ENCODE measurements at regions not wholly inside any gene's neighbourhood (a gene's known extent, or its start where the extent isn't known, plus 50 kb on each side); places are given as distances from the start of the nearest gene placed in this dataset.

GRCh38 chr9:107976767-107977166 is 487.2 kb upstream of the KLF4 start:
- no peak for DNase-seq

GRCh38 chr9:107975426-107976010 is 485.9 kb upstream of the KLF4 start:
- Mint-ChIP-seq H3K27ac (ENCODE audit: unreplicated experiment) (no peak overlapping the region), H3K36me3 (ENCODE audit: insufficient read depth, unreplicated experiment) (no peaks in the 10 kb centered on the region), H3K27me3 (ENCODE audit: unreplicated experiment) (no peaks in the 10 kb centered on the region), H3K4me3 (ENCODE audit: low read depth, unreplicated experiment) (no peak overlapping the region), H3K9me3 (ENCODE audit: low read depth, unreplicated experiment) (no peaks in the 10 kb centered on the region), H3K4me1 (ENCODE audit: low read depth, unreplicated experiment) (peaks cover 8% of the 10 kb centered on the region)
- no peak for DNase-seq
- BruUV-seq (replicated peaks): no TSS peak
- intact Hi-C loops (cut with micrococcal nuclease; ENCODE audit: unreplicated experiment): no loop called here
- CTCF ChIA-PET: no interaction called here
- TF ChIP-seq, protein P1, sequence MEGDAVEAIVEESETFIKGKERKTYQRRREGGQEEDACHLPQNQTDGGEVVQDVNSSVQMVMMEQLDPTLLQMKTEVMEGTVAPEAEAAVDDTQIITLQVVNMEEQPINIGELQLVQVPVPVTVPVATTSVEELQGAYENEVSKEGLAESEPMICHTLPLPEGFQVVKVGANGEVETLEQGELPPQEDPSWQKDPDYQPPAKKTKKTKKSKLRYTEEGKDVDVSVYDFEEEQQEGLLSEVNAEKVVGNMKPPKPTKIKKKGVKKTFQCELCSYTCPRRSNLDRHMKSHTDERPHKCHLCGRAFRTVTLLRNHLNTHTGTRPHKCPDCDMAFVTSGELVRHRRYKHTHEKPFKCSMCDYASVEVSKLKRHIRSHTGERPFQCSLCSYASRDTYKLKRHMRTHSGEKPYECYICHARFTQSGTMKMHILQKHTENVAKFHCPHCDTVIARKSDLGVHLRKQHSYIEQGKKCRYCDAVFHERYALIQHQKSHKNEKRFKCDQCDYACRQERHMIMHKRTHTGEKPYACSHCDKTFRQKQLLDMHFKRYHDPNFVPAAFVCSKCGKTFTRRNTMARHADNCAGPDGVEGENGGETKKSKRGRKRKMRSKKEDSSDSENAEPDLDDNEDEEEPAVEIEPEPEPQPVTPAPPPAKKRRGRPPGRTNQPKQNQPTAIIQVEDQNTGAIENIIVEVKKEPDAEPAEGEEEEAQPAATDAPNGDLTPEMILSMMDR (IDR thresholded peaks at IDR 0.05; ENCODE audit: unreplicated experiment): no peak

More at GRCh38 chr9:107976767-107977166, 487.2 kb upstream of the KLF4 start:
- H3K27ac Mint-ChIP-seq (ENCODE audit: unreplicated experiment): no peak overlapping the region
- H3K4me1 Mint-ChIP-seq (ENCODE audit: low read depth, unreplicated experiment): peaks cover 8% of the 10 kb centered on the region
- no peaks in the 10 kb centered on the region for H3K36me3 Mint-ChIP-seq (ENCODE audit: insufficient read depth, unreplicated experiment)
- intact Hi-C loops (cut with micrococcal nuclease; ENCODE audit: unreplicated experiment): no loop called here
- H3K4me3 Mint-ChIP-seq (ENCODE audit: low read depth, unreplicated experiment): no peak overlapping the region
- BruUV-seq (replicated peaks): no TSS peak
- no peaks in the 10 kb centered on the region for H3K9me3 Mint-ChIP-seq (ENCODE audit: low read depth, unreplicated experiment)
- TF ChIP-seq, protein P1 (IDR thresholded peaks at IDR 0.05; ENCODE audit: unreplicated experiment): no peak
- CTCF ChIA-PET: no interaction called here
- H3K27me3 Mint-ChIP-seq (ENCODE audit: unreplicated experiment): no peaks in the 10 kb centered on the region

GRCh38 chr9:107973451-107973850 is 483.9 kb upstream of the KLF4 start:
- Mint-ChIP-seq H3K4me3 (ENCODE audit: low read depth, unreplicated experiment) (no peak overlapping the region), H3K9me3 (ENCODE audit: low read depth, unreplicated experiment) (no peaks in the 10 kb centered on the region), H3K27ac (ENCODE audit: unreplicated experiment) (no peak overlapping the region), H3K36me3 (ENCODE audit: insufficient read depth, unreplicated experiment) (no peaks in the 10 kb centered on the region), H3K27me3 (ENCODE audit: unreplicated experiment) (no peaks in the 10 kb centered on the region), H3K4me1 (ENCODE audit: low read depth, unreplicated experiment) (peaks cover 8% of the 10 kb centered on the region)
- intact Hi-C loops (cut with micrococcal nuclease; ENCODE audit: unreplicated experiment): no loop called here
- no peak for DNase-seq
- TF ChIP-seq, protein P1 (IDR thresholded peaks at IDR 0.05; ENCODE audit: unreplicated experiment): no peak
- no TSS peak for BruUV-seq (replicated peaks)
- CTCF ChIA-PET: interaction anchor here (0.7 kb wide), 1 partner anchor 13 kb away, joined by 4 read pairs; no protein-coding TSS in a partner anchor

DNA sequence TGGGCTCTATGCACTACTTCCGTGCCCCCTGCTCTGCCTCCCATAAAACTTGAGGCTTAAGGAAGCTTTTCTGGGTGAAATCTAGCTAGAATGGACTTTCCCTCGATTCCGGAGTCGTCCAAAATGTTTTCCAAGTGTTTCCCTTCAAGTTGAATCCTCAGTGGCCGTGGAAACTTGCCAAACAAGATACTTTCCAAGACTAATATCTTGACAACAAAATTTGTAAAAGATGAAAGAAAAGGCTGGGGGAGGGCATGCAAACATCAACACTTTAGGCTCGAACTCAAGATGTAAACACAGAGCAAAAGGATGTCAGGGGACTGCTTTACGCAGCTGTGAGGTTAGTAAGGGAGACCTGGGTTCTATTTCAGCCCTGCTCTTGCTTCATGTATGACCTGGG is 482.8 kb upstream of the KLF4 start:
- no TSS peak for BruUV-seq (replicated peaks)
- Mint-ChIP-seq H3K9me3 (ENCODE audit: low read depth, unreplicated experiment) (no peaks in the 10 kb centered on the region), H3K4me3 (ENCODE audit: low read depth, unreplicated experiment) (no peak overlapping the region), H3K4me1 (ENCODE audit: low read depth, unreplicated experiment) (peaks cover 8% of the 10 kb centered on the region), H3K27me3 (ENCODE audit: unreplicated experiment) (no peaks in the 10 kb centered on the region), H3K27ac (ENCODE audit: unreplicated experiment) (no peak overlapping the region), H3K36me3 (ENCODE audit: insufficient read depth, unreplicated experiment) (no peaks in the 10 kb centered on the region)
- CTCF ChIA-PET: interaction anchor here (0.5 to 0.6 kb wide), 2 partner anchors 44 to 271 kb away, joined by 3 read pairs; no protein-coding TSS in a partner anchor
- intact Hi-C loops (cut with micrococcal nuclease; ENCODE audit: unreplicated experiment): no loop called here
- TF ChIP-seq, protein P1 (IDR thresholded peaks at IDR 0.05; ENCODE audit: unreplicated experiment): no peak
- DNase-seq: no peak
